Parathyroid adenoma (tissue), 2 donors: ENCODE measurements at regions not wholly inside any gene's neighbourhood (a gene's known extent, or its start where the extent isn't known, plus 50 kb on each side); places are given as distances from the start of the nearest gene placed in this dataset.

Experiments used
- H2AFZ ChIP-seq: fragments of 300-600 bp; sonication (generic); one replicate; pipeline ENCODE4 v1.7.0; 2017; ENCODE audit warnings: antibody characterized with exemption, mild to moderate bottlenecking
- H3K27ac ChIP-seq: fragments of 300-600 bp; sonication (generic); one replicate; pipeline ENCODE4 v1.7.0; 2017
- H3K27me3 ChIP-seq: fragments of 300-600 bp; sonication (generic); one replicate; pipeline ENCODE4 v1.7.0; 2017; ENCODE audit warnings: low read length; ENCODE audit not compliant: control insufficient read depth, insufficient read depth
- H3K36me3 ChIP-seq: fragments of 300-600 bp; sonication (generic); one replicate; pipeline ENCODE4 v1.7.0; 2017; ENCODE audit warnings: low read length; ENCODE audit not compliant: control insufficient read depth, insufficient read depth
- H3K4me1 ChIP-seq: fragments of 300-600 bp; sonication (generic); one replicate; pipeline ENCODE4 v1.7.0; 2017; ENCODE audit warnings: control low read depth
- H3K4me2 ChIP-seq: fragments of 300-600 bp; sonication (generic); one replicate; pipeline ENCODE4 v1.7.0; 2017; ENCODE audit warnings: low read length
- H3K4me3 ChIP-seq: fragments of 300-600 bp; sonication (generic); one replicate; pipeline ENCODE4 v1.7.0; 2017; ENCODE audit warnings: low read depth, low read length
- H3K79me2 ChIP-seq: fragments of 300-600 bp; sonication (generic); one replicate; pipeline ENCODE4 v1.7.0; 2017; ENCODE audit warnings: control low read depth
- H3K9ac ChIP-seq: fragments of 300-600 bp; sonication (generic); one replicate; pipeline ENCODE4 v1.7.0; 2017; ENCODE audit warnings: mild to moderate bottlenecking
- H3K9me3 ChIP-seq: fragments of 300-600 bp; sonication (generic); one replicate; pipeline ENCODE4 v1.7.0; 2017; ENCODE audit warnings: low read length; ENCODE audit not compliant: control insufficient read depth
- CTCF ChIP-seq: fragments of 300-600 bp; sonication (generic); IDR thresholded peaks from one replicate; pipeline ENCODE4 v1.7.0; 2017; ENCODE audit warnings: antibody characterized with exemption, mild to moderate bottlenecking
- donor health status: primary hyperparathyroidism.

GRCh38 chr16:77002644-77003043 is 188.3 kb upstream of the MON1B start:
- no peaks in the 10 kb centered on the region for H3K36me3 ChIP-seq
- no peak overlapping the region for H3K4me2 ChIP-seq
- H2AFZ ChIP-seq: no peak overlapping the region
- no peaks in the 10 kb centered on the region for H3K79me2 ChIP-seq
- no peaks in the 10 kb centered on the region for H3K27me3 ChIP-seq
- H3K27ac ChIP-seq: no peak overlapping the region
- no peak for TF ChIP-seq CTCF
- H3K9ac ChIP-seq: no peak overlapping the region
- no peaks in the 10 kb centered on the region for H3K4me1 ChIP-seq
- no peak overlapping the region for H3K4me3 ChIP-seq
- H3K9me3 ChIP-seq: no peaks in the 10 kb centered on the region

GRCh38 chr16:77009453-77009852 is 181.5 kb upstream of the MON1B start:
- Histone ChIP-seq H3K27me3 (no peaks in the 10 kb centered on the region), H3K36me3 (no peaks in the 10 kb centered on the region), H3K27ac (no peak overlapping the region), H3K4me2 (no peak overlapping the region), H3K79me2 (no peaks in the 10 kb centered on the region), H2AFZ (no peak overlapping the region), H3K4me1 (no peaks in the 10 kb centered on the region), H3K9ac (no peak overlapping the region), H3K9me3 (no peaks in the 10 kb centered on the region), H3K4me3 (no peak overlapping the region)
- no peak for TF ChIP-seq CTCF

GRCh38 chr16:77014441-77014840 is 176.5 kb upstream of the MON1B start:
- no peaks in the 10 kb centered on the region for H3K9me3 ChIP-seq
- no peak overlapping the region for H2AFZ ChIP-seq
- H3K9ac ChIP-seq: no peak overlapping the region
- H3K36me3 ChIP-seq: no peaks in the 10 kb centered on the region
- H3K27me3 ChIP-seq: no peaks in the 10 kb centered on the region
- H3K4me1 ChIP-seq: no peaks in the 10 kb centered on the region
- no peak overlapping the region for H3K4me3 ChIP-seq
- no peak overlapping the region for H3K27ac ChIP-seq
- H3K79me2 ChIP-seq: no peaks in the 10 kb centered on the region
- no peak overlapping the region for H3K4me2 ChIP-seq
- TF ChIP-seq CTCF: no peak

GRCh38 chr16:77030600-77030999 is 160.4 kb upstream of the MON1B start:
- H3K4me2 ChIP-seq: no peak overlapping the region
- TF ChIP-seq CTCF: no peak

GRCh38 chr16:77033516-77033915 is 157.5 kb upstream of the MON1B start:
- Histone ChIP-seq H3K4me3 (no peak overlapping the region), H3K4me2 (no peak overlapping the region), H3K9me3 (no peaks in the 10 kb centered on the region), H3K79me2 (no peaks in the 10 kb centered on the region), H3K36me3 (no peaks in the 10 kb centered on the region), H2AFZ (no peak overlapping the region), H3K9ac (no peak overlapping the region), H3K27me3 (no peaks in the 10 kb centered on the region), H3K4me1 (no peaks in the 10 kb centered on the region), H3K27ac (no peak overlapping the region)
- no peak for TF ChIP-seq CTCF

More at GRCh38 chr16:77030600-77030999, 160.4 kb upstream of the MON1B start:
- no peaks in the 10 kb centered on the region for H3K9me3 ChIP-seq
- H3K27ac ChIP-seq: no peak overlapping the region
- H3K4me3 ChIP-seq: no peak overlapping the region
- H3K27me3 ChIP-seq: no peaks in the 10 kb centered on the region
- H2AFZ ChIP-seq: no peak overlapping the region
- H3K36me3 ChIP-seq: no peaks in the 10 kb centered on the region
- no peak overlapping the region for H3K9ac ChIP-seq
- H3K79me2 ChIP-seq: no peaks in the 10 kb centered on the region
- no peaks in the 10 kb centered on the region for H3K4me1 ChIP-seq
